GM23248 (cell line): ENCODE measurements at regions not wholly inside any gene's neighbourhood (a gene's known extent, or its start where the extent isn't known, plus 50 kb on each side); places are given as distances from the start of the nearest gene placed in this dataset.
A peak's percentile ranks its signal among the peaks of the same experiment; 100 is the strongest.

Experiments used
- DNase-seq: peaks from one replicate; pipeline ENCODE4 v3.0.0-alpha.2; 2015
- H2AFZ ChIP-seq: fragments of 200-600 bp; sonication (generic); 2 replicates; pipeline ENCODE4 v1.6.1; 2016; ENCODE audit warnings: antibody characterized with exemption
- H3F3A ChIP-seq: fragments of 200-600 bp; sonication (generic); 2 replicates; pipeline ENCODE4 v1.6.1; 2016; ENCODE audit warnings: mild to moderate bottlenecking, antibody characterized with exemption, mixed run types; ENCODE audit not compliant: insufficient read depth
- H3K27ac ChIP-seq: fragments of 200-600 bp; sonication (generic); 2 replicates; pipeline ENCODE4 v1.5.1; 2016; ENCODE audit warnings: mild to moderate bottlenecking
- H3K27me3 ChIP-seq: fragments of 200-600 bp; sonication (generic); replicated peaks from 2 replicates; pipeline ENCODE4 v1.6.1; 2016; ENCODE audit warnings: mild to moderate bottlenecking; ENCODE audit not compliant: insufficient read depth
- H3K36me3 ChIP-seq: fragments of 200-600 bp; sonication (generic); 2 replicates; pipeline ENCODE4 v1.6.1; 2016; ENCODE audit warnings: low read depth, mild to moderate bottlenecking
- H3K4me1 ChIP-seq: fragments of 200-600 bp; sonication (generic); 2 replicates; pipeline ENCODE4 v1.6.1; 2016; ENCODE audit warnings: mild to moderate bottlenecking; ENCODE audit not compliant: insufficient read depth
- H3K4me2 ChIP-seq: fragments of 200-600 bp; sonication (generic); one replicate; pipeline ENCODE4 v1.6.1; 2016; ENCODE audit warnings: mild to moderate bottlenecking; ENCODE audit not compliant: unreplicated experiment
- H3K4me3 ChIP-seq: fragments of 200-600 bp; sonication (generic); 2 replicates; pipeline ENCODE4 v1.5.1; 2016; ENCODE audit warnings: mild to moderate bottlenecking
- H3K79me2 ChIP-seq: fragments of 200-600 bp; sonication (generic); 2 replicates; pipeline ENCODE4 v1.6.1; 2016; ENCODE audit warnings: mild to moderate bottlenecking; ENCODE audit not compliant: insufficient read depth
- H3K9ac ChIP-seq: fragments of 200-600 bp; sonication (generic); 2 replicates; pipeline ENCODE4 v1.6.1; 2016; ENCODE audit warnings: mild to moderate bottlenecking
- H3K9me2 ChIP-seq: fragments of 200-600 bp; sonication (generic); 2 replicates; pipeline ENCODE4 v1.6.1; 2016; ENCODE audit warnings: mixed run types, mild to moderate bottlenecking, moderate library complexity; ENCODE audit not compliant: insufficient read depth
- H3K9me3 ChIP-seq: fragments of 200-600 bp; sonication (generic); one replicate; pipeline ENCODE4 v1.6.1; 2017; ENCODE audit warnings: low read depth
- H4K20me1 ChIP-seq: fragments of 200-600 bp; sonication (generic); 2 replicates; pipeline ENCODE4 v1.6.0; 2016; ENCODE audit not compliant: insufficient read depth
- EZH2 ChIP-seq: fragments of 200-600 bp; sonication (generic); IDR thresholded peaks from 2 replicates; pipeline ENCODE4 v1.6.1; 2018; ENCODE audit warnings: antibody characterized with exemption, mild to moderate bottlenecking; ENCODE audit not compliant: insufficient read depth, poor library complexity, severe bottlenecking
- EZH2phosphoT487 ChIP-seq: fragments of 200-600 bp; sonication (generic); IDR thresholded peaks from 2 replicates; pipeline ENCODE4 v1.6.1; 2018; ENCODE audit warnings: antibody characterized with exemption, moderate library complexity, mild to moderate bottlenecking, low read depth; ENCODE audit not compliant: insufficient read depth
- WGBS, 2 experiments: methylation state at CpG; one replicate each; pipeline ENCODE4 v1.1.6; 2015 to 2017; ENCODE audit warnings: low lambda C conversion rate in 2 of 2, low coverage in 1 of 2; ENCODE audit errors: missing lambda C conversion rate in 2 of 2; 5-methylcytosine and 5-hydroxymethylcytosine counted together
- in situ Hi-C: fragments of 300-500 bp; cut with MboI; formaldehyde crosslinking; loops from 2 replicates; pipeline ENCODE4 v1.15.0; 2020

- in situ Hi-C loops: no loop called here
- H3K27ac ChIP-seq: no peak overlapping the region
Observed at GRCh38 chr14:53871951-53872350, 84.7 kb downstream of the BMP4 start.

GRCh38 chr14:53871011-53871410 is 85.6 kb downstream of the BMP4 start:
- Histone ChIP-seq H3K4me2 (no peak overlapping the region), H3K9me3 (no peaks in the 10 kb centered on the region), H3K4me3 (no peak overlapping the region), H3K9me2 (no peaks in the 10 kb centered on the region), H3K9ac (no peak overlapping the region), H3K4me1 (no peaks in the 10 kb centered on the region), H4K20me1 (no peaks in the 10 kb centered on the region), H3K36me3 (no peaks in the 10 kb centered on the region), H3K79me2 (no peaks in the 10 kb centered on the region), H3F3A (no peaks in the 10 kb centered on the region), H3K27me3 (peaks cover 3% of the 10 kb centered on the region; the same call in 1 of the 2 replicates), H3K27ac (no peak overlapping the region), H2AFZ (no peak overlapping the region)
- TF ChIP-seq EZH2 (no peak), EZH2phosphoT487 (no peak)
- in situ Hi-C loops: no loop called here
- DNase-seq: no peak
- 40 to 45% methylated on average over 3 of the region's 3 CpGs for WGBS, 2 experiments

More at GRCh38 chr14:53871951-53872350, 84.7 kb downstream of the BMP4 start:
- H2AFZ ChIP-seq: no peak overlapping the region
- no peaks in the 10 kb centered on the region for H3K36me3 ChIP-seq
- H3K4me3 ChIP-seq: no peak overlapping the region
- no peak for DNase-seq
- no peak for TF ChIP-seq EZH2phosphoT487
- no peak for TF ChIP-seq EZH2
- no peak overlapping the region for H3K9ac ChIP-seq
- WGBS, 2 experiments: 34 to 35% methylated on average over 2 of the region's 2 CpGs
- H3K9me2 ChIP-seq: no peaks in the 10 kb centered on the region
- no peaks in the 10 kb centered on the region for H4K20me1 ChIP-seq
- peaks cover 2% of the 10 kb centered on the region; the same call in 1 of the 2 replicates for H3K27me3 ChIP-seq
- H3F3A ChIP-seq: no peaks in the 10 kb centered on the region
- no peaks in the 10 kb centered on the region for H3K79me2 ChIP-seq
- no peaks in the 10 kb centered on the region for H3K4me1 ChIP-seq
- no peaks in the 10 kb centered on the region for H3K9me3 ChIP-seq
- no peak overlapping the region for H3K4me2 ChIP-seq

GRCh38 chr14:53865711-53866110 is 90.9 kb downstream of the BMP4 start:
- TF ChIP-seq EZH2phosphoT487 (no peak), EZH2 (no peak)
- Histone ChIP-seq H3K79me2 (no peaks in the 10 kb centered on the region), H3F3A (no peaks in the 10 kb centered on the region), H3K27me3 (peaks cover 3% of the 10 kb centered on the region; the same call in 1 of the 2 replicates), H4K20me1 (no peaks in the 10 kb centered on the region), H2AFZ (no peak overlapping the region), H3K9me2 (no peaks in the 10 kb centered on the region), H3K9ac (no peak overlapping the region), H3K4me1 (no peaks in the 10 kb centered on the region), H3K4me3 (no peak overlapping the region), H3K27ac (no peak overlapping the region), H3K36me3 (no peaks in the 10 kb centered on the region), H3K9me3 (no peaks in the 10 kb centered on the region), H3K4me2 (no peak overlapping the region)
- DNase-seq: no peak
- WGBS, 2 experiments: 52% methylated on average over 2 of the region's 2 CpGs
- in situ Hi-C loops: no loop called here

- DNase-seq: peak; percentile 2
- H3K9ac ChIP-seq: no peak overlapping the region
- H3K4me2 ChIP-seq: no peak overlapping the region
- TF ChIP-seq EZH2phosphoT487: no peak
- TF ChIP-seq EZH2: no peak
- in situ Hi-C loops: no loop called here
- H3K79me2 ChIP-seq: no peaks in the 10 kb centered on the region
- H3K9me2 ChIP-seq: no peaks in the 10 kb centered on the region
- H3K27me3 ChIP-seq: peaks cover 16% of the 10 kb centered on the region; the same call in 1 of the 2 replicates
- no peak overlapping the region for H2AFZ ChIP-seq
- no peaks in the 10 kb centered on the region for H3K9me3 ChIP-seq
- no peak overlapping the region for H3K27ac ChIP-seq
- H3K4me3 ChIP-seq: no peak overlapping the region
- no peaks in the 10 kb centered on the region for H3F3A ChIP-seq
- no peaks in the 10 kb centered on the region for H3K4me1 ChIP-seq
- H3K36me3 ChIP-seq: no peaks in the 10 kb centered on the region
- 39 to 58% methylated on average over 5 of the region's 5 CpGs for WGBS, 2 experiments
- no peaks in the 10 kb centered on the region for H4K20me1 ChIP-seq
Observed at GRCh38 chr14:53861781-53862180, 94.8 kb downstream of the BMP4 start.

GRCh38 chr14:53858345-53858684 is 98.3 kb downstream of the BMP4 start:
- no peak for DNase-seq
- no peaks in the 10 kb centered on the region for H3K79me2 ChIP-seq
- H3K4me1 ChIP-seq: no peaks in the 10 kb centered on the region
- H3K9ac ChIP-seq: no peak overlapping the region
- no peak overlapping the region for H3K4me3 ChIP-seq
- H3F3A ChIP-seq: no peaks in the 10 kb centered on the region
- no peaks in the 10 kb centered on the region for H3K36me3 ChIP-seq
- no peak overlapping the region for H3K27ac ChIP-seq
- WGBS, 2 experiments: 18 to 28% methylated on average over 1 of the region's 1 CpG
- TF ChIP-seq EZH2phosphoT487 (no peak), EZH2 (no peak)
- H3K27me3 ChIP-seq: peaks cover 18% of the 10 kb centered on the region; the same call in 1 of the 2 replicates
- no peak overlapping the region for H3K4me2 ChIP-seq
- H4K20me1 ChIP-seq: no peaks in the 10 kb centered on the region
- no peaks in the 10 kb centered on the region for H3K9me3 ChIP-seq
- in situ Hi-C loops: no loop called here
- H3K9me2 ChIP-seq: no peaks in the 10 kb centered on the region
- no peak overlapping the region for H2AFZ ChIP-seq
